ENCODE measurements at regions not wholly inside any gene's neighbourhood (a gene's known extent, or its start where the extent isn't known, plus 50 kb on each side); places are given as distances from the start of the nearest gene placed in this dataset.

- Mint-ChIP-seq H3K36me3 (no peaks in the 10 kb centered on the region), H3K9me3 (peaks cover 0 to 2% (median 0%) of the 10 kb centered on the region in 7 donors), H3K27ac (peak overlapping the region in 1 of 7 donors; percentile 20), H3K4me1 (no peaks in the 10 kb centered on the region), H3K4me3 (peak overlapping the region in 1 of 2 donors; percentile 40), H3K27me3 (ENCODE audit: low read depth in 3 of 3) (peaks cover 10 to 12% (median 10%) of the 10 kb centered on the region in 3 donors)
- no peak for DNase-seq
- intact Hi-C loops (cut with micrococcal nuclease): no loop called here
- TF ChIP-seq, protein P1, sequence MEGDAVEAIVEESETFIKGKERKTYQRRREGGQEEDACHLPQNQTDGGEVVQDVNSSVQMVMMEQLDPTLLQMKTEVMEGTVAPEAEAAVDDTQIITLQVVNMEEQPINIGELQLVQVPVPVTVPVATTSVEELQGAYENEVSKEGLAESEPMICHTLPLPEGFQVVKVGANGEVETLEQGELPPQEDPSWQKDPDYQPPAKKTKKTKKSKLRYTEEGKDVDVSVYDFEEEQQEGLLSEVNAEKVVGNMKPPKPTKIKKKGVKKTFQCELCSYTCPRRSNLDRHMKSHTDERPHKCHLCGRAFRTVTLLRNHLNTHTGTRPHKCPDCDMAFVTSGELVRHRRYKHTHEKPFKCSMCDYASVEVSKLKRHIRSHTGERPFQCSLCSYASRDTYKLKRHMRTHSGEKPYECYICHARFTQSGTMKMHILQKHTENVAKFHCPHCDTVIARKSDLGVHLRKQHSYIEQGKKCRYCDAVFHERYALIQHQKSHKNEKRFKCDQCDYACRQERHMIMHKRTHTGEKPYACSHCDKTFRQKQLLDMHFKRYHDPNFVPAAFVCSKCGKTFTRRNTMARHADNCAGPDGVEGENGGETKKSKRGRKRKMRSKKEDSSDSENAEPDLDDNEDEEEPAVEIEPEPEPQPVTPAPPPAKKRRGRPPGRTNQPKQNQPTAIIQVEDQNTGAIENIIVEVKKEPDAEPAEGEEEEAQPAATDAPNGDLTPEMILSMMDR (IDR thresholded peaks at IDR 0.05): no peak
- Histone ChIP-seq H4K20me1 (ENCODE audit: insufficient read depth, low read length) (no peaks in the 10 kb centered on the region), H2AFZ (ENCODE audit: insufficient read depth, low read depth, low read length, poor library complexity, severe bottlenecking) (no peak overlapping the region), H3K4me2 (replicated peaks; ENCODE audit: extremely low read depth, low read length, poor library complexity, severe bottlenecking) (no peak overlapping the region), H3K27me3 (ENCODE audit: control insufficient read depth in 2 of 2, insufficient read depth in 2 of 2, low read length in 2 of 2) (no peaks in the 10 kb centered on the region), H3K9ac (ENCODE audit: insufficient read depth, low read length, poor library complexity, severe bottlenecking) (no peak overlapping the region), H3K4me3 (replicated peaks in 1 of 3; ENCODE audit: low read depth in 2 of 3, low read length in 3 of 3) (no peak overlapping the region), H3K4me1 (ENCODE audit: control insufficient read depth in 1 of 2, insufficient read depth in 2 of 2, low read length in 2 of 2) (no peaks in the 10 kb centered on the region), H3K79me2 (ENCODE audit: insufficient read depth, low read length) (no peaks in the 10 kb centered on the region), H3K36me3 (replicated peaks in 1 of 2; ENCODE audit: control insufficient read depth in 1 of 2, insufficient read depth in 2 of 2, low read length in 2 of 2) (no peaks in the 10 kb centered on the region), H3K9me3 (replicated peaks in 1 of 2; ENCODE audit: control insufficient read depth in 1 of 2, insufficient read depth in 1 of 2, low read length in 2 of 2) (no peaks in the 10 kb centered on the region), H3K27ac (ENCODE audit: low read depth in 1 of 2, low read length in 2 of 2) (no peak overlapping the region)
- 47% methylated on average over 7 of the region's 13 CpGs for WGBS (ENCODE audit: insufficient coverage)
Measured at GRCh38 chr20:48405909-48406308, 421.9 kb downstream of the PREX1 start.

DNA sequence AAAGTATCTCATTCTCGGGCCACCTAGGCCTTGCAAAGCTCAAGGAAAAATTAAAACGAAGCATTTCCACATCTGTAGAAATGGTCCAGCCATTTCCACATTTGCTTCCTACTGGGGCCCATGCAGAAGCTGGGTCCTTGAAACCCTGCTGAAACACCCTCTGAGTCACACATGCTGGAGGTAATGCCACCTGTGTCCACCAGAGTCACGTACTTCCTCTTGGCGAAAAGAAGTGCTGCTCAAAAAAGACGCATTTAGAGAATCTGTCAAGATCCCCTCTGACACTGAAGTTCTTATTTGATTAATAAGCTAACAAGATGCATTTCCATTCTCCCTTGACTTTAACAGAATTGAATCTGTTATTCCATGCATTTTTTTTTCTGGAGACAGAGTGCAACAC, 423.2 kb downstream of the PREX1 start:
- intact Hi-C loops (cut with micrococcal nuclease): no loop called here
- Histone ChIP-seq H3K4me3 (replicated peaks in 1 of 3; ENCODE audit: low read depth in 2 of 3, low read length in 3 of 3) (no peak overlapping the region), H3K9ac (ENCODE audit: insufficient read depth, low read length, poor library complexity, severe bottlenecking) (no peak overlapping the region), H3K9me3 (replicated peaks in 1 of 2; ENCODE audit: control insufficient read depth in 1 of 2, insufficient read depth in 1 of 2, low read length in 2 of 2) (no peaks in the 10 kb centered on the region), H4K20me1 (ENCODE audit: insufficient read depth, low read length) (no peaks in the 10 kb centered on the region), H3K4me1 (ENCODE audit: control insufficient read depth in 1 of 2, insufficient read depth in 2 of 2, low read length in 2 of 2) (no peaks in the 10 kb centered on the region), H3K4me2 (replicated peaks; ENCODE audit: extremely low read depth, low read length, poor library complexity, severe bottlenecking) (no peak overlapping the region), H3K27me3 (ENCODE audit: control insufficient read depth in 2 of 2, insufficient read depth in 2 of 2, low read length in 2 of 2) (no peaks in the 10 kb centered on the region), H2AFZ (ENCODE audit: insufficient read depth, low read depth, low read length, poor library complexity, severe bottlenecking) (no peak overlapping the region), H3K36me3 (replicated peaks in 1 of 2; ENCODE audit: control insufficient read depth in 1 of 2, insufficient read depth in 2 of 2, low read length in 2 of 2) (no peaks in the 10 kb centered on the region), H3K79me2 (ENCODE audit: insufficient read depth, low read length) (no peaks in the 10 kb centered on the region), H3K27ac (ENCODE audit: low read depth in 1 of 2, low read length in 2 of 2) (no peak overlapping the region)
- no peak overlapping the region for H3K4me3 Mint-ChIP-seq
- H3K27me3 Mint-ChIP-seq (ENCODE audit: low read depth in 3 of 3): peaks cover 5 to 14% (median 8%) of the 10 kb centered on the region in 3 donors
- 69% methylated on average over 4 of the region's 5 CpGs for WGBS (ENCODE audit: insufficient coverage)
- no peak overlapping the region for H3K27ac Mint-ChIP-seq
- TF ChIP-seq, protein P1 (IDR thresholded peaks at IDR 0.05): no peak
- H3K4me1 Mint-ChIP-seq: no peaks in the 10 kb centered on the region
- no peaks in the 10 kb centered on the region for H3K36me3 Mint-ChIP-seq
- no peaks in the 10 kb centered on the region for H3K9me3 Mint-ChIP-seq
- no peak for DNase-seq

Data from CD14-positive monocyte (primary cell).